Mesothelial cell of epicardium (in vitro differentiated cells): ENCODE measurements at regions not wholly inside any gene's neighbourhood (a gene's known extent, or its start where the extent isn't known, plus 50 kb on each side); places are given as distances from the start of the nearest gene placed in this dataset.

Source experiments
- DNase-seq, 2 experiments: peaks; one replicate each; pipeline ENCODE4 v3.0.0; 2021; ENCODE audit warnings: low spot score in 2 of 2; ENCODE audit not compliant: unreplicated experiment in 2 of 2
- H3K27ac Mint-ChIP-seq: 2 replicates; pipeline ENCODE4 v1.8.0; 2021; ENCODE audit warnings: mixed read lengths
- H3K27me3 Mint-ChIP-seq: 2 replicates; pipeline ENCODE4 v1.8.0; 2021; ENCODE audit warnings: low read depth, mixed read lengths
- H3K36me3 Mint-ChIP-seq: 2 replicates; pipeline ENCODE4 v1.8.0; 2021; ENCODE audit warnings: mixed read lengths
- H3K4me1 Mint-ChIP-seq: 2 replicates; pipeline ENCODE4 v1.8.0; 2021; ENCODE audit warnings: mixed read lengths
- H3K4me3 Mint-ChIP-seq: 2 replicates; pipeline ENCODE4 v1.8.0; 2021; ENCODE audit warnings: mild to moderate bottlenecking, moderate library complexity, mixed read lengths
- H3K9me3 Mint-ChIP-seq: 2 replicates; pipeline ENCODE4 v1.8.0; 2021; ENCODE audit warnings: mixed read lengths
- TF ChIP-seq, protein P1 (sequence below): fragments of 200-600 bp; sonication (generic); IDR thresholded peaks from one replicate; pipeline ENCODE4 v1.5.0; 2021; ENCODE audit warnings: antibody characterized with exemption; ENCODE audit not compliant: unreplicated experiment

DNA sequence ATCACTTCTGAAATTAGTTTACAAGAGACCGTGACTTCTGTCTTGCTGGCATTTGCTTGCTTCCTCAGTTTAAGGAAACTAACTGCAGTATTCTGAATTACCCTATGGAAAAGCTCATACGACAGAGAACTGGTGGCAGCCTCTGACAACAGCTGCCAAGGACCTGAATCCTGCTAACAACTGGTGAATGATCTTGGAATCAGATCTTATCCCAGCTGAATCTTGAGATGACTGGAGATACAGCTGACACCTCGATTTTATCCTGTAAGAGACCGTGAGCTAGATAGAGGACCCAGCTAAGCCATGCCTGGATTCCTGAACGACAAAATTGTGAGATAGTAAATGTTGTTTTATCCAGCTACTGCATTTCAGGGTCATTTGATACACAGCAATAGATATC lies 202.3 kb downstream of the OGFRL1 start:
- H3K4me1 Mint-ChIP-seq = peaks cover 22% of the 10 kb centered on the region
- no peaks in the 10 kb centered on the region for H3K36me3 Mint-ChIP-seq
- DNase-seq = no peak
- TF ChIP-seq, protein P1, sequence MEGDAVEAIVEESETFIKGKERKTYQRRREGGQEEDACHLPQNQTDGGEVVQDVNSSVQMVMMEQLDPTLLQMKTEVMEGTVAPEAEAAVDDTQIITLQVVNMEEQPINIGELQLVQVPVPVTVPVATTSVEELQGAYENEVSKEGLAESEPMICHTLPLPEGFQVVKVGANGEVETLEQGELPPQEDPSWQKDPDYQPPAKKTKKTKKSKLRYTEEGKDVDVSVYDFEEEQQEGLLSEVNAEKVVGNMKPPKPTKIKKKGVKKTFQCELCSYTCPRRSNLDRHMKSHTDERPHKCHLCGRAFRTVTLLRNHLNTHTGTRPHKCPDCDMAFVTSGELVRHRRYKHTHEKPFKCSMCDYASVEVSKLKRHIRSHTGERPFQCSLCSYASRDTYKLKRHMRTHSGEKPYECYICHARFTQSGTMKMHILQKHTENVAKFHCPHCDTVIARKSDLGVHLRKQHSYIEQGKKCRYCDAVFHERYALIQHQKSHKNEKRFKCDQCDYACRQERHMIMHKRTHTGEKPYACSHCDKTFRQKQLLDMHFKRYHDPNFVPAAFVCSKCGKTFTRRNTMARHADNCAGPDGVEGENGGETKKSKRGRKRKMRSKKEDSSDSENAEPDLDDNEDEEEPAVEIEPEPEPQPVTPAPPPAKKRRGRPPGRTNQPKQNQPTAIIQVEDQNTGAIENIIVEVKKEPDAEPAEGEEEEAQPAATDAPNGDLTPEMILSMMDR = no peak
- no peaks in the 10 kb centered on the region for H3K27me3 Mint-ChIP-seq
- H3K4me3 Mint-ChIP-seq = no peak overlapping the region
- H3K27ac Mint-ChIP-seq = peak overlapping the region; percentile 50
- no peaks in the 10 kb centered on the region for H3K9me3 Mint-ChIP-seq

DNA sequence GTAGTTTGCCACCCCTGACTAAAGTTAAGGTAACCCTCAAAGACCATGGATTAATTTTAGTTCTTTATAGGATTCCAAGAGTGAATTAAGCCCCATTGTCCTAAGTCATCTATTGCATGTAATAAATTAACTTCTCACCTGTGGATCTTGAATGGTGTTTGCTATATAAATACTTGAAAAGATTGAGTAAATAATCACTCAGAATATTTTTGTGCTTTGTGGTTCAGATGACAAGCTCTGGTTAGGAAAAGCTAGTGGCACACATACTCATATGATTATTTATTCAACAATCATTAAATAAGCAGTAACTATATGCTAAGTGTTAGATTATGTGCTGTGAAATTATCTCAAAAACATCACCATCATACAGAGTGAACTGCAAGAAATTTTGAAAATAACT lies 203.2 kb downstream of the OGFRL1 start:
- Mint-ChIP-seq H3K36me3 (no peaks in the 10 kb centered on the region), H3K27me3 (no peaks in the 10 kb centered on the region), H3K9me3 (no peaks in the 10 kb centered on the region), H3K4me3 (no peak overlapping the region), H3K4me1 (peaks cover 22% of the 10 kb centered on the region), H3K27ac (no peak overlapping the region)
- no peak for DNase-seq
- TF ChIP-seq, protein P1 = no peak

DNA sequence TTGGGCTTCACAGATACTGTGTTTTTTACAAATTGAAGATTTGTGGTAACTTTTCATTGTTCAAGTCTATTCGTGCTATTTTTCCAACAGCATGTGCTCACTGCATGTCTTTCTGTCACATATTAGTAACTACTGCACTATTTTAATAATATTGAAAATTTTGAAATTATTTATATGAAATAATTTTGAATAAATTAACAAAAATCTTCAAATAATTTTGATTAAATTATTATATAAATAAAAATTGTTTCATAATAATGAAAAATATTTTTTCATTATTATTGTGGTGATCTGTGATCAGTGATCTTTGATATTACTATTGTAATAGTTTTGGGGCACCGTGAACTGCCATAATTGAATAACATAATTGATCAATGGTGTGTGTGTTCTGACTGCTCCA lies 204.1 kb downstream of the OGFRL1 start:
- H3K27ac Mint-ChIP-seq = no peak overlapping the region
- DNase-seq = no peak
- TF ChIP-seq, protein P1 = no peak
- peaks cover 22% of the 10 kb centered on the region for H3K4me1 Mint-ChIP-seq
- no peaks in the 10 kb centered on the region for H3K9me3 Mint-ChIP-seq
- no peaks in the 10 kb centered on the region for H3K27me3 Mint-ChIP-seq
- no peak overlapping the region for H3K4me3 Mint-ChIP-seq
- H3K36me3 Mint-ChIP-seq = no peaks in the 10 kb centered on the region

DNA sequence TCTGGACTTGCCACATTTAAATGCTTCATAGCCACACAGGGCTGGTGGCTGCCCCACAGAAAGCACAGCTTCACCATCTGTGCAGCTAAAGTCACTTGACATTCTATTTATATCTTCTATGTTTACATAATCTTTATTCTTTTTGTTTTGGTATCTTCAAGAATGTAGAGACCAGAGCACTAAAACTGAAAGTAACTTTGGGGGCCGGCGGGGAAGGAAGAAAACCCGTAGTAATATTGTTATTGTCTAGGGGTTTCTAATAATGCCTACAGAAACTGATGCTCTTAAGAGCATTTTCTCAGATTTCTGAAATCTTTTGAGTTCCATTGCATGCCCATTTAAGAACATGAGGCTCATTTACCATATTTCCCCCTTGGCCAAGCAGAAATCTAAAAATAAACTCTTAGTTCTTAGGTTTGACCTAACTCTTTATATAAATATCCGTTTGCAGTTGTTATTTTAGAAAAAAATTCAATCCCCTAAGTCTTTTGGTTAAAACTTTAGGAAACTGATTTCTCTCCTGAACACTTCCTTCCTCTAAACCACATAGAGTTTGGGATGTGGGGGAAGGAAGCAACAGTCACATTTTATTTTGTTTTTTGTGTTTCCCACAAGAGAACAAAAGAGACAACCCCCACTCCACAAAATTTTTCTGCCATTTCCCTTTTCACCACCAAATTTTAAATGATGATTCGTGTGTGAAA lies 207.6 kb downstream of the OGFRL1 start:
- no peaks in the 10 kb centered on the region for H3K9me3 Mint-ChIP-seq
- DNase-seq = no peak
- no peak overlapping the region for H3K27ac Mint-ChIP-seq
- no peaks in the 10 kb centered on the region for H3K27me3 Mint-ChIP-seq
- no peak overlapping the region for H3K4me3 Mint-ChIP-seq
- peaks cover 9% of the 10 kb centered on the region for H3K4me1 Mint-ChIP-seq
- TF ChIP-seq, protein P1 = no peak
- no peaks in the 10 kb centered on the region for H3K36me3 Mint-ChIP-seq

DNA sequence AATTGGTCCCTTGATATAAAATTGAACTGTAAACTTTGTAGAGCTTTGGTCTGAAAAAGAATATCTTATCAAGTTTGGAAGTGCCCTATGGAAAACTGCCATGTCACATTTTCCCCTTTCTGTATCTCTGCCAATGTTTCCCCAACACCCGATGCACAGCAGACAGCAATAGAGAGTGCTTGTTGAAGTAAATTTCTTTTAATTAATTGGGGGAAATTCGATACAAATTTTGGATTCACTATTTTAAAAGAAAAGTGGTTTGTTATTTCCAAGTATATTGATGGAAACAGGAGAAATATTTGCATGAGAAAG lies 208.1 kb downstream of the OGFRL1 start:
- peaks cover 6% of the 10 kb centered on the region for H3K4me1 Mint-ChIP-seq
- TF ChIP-seq, protein P1 = no peak
- H3K27me3 Mint-ChIP-seq = no peaks in the 10 kb centered on the region
- no peak overlapping the region for H3K27ac Mint-ChIP-seq
- no peak overlapping the region for H3K4me3 Mint-ChIP-seq
- no peaks in the 10 kb centered on the region for H3K9me3 Mint-ChIP-seq
- H3K36me3 Mint-ChIP-seq = no peaks in the 10 kb centered on the region
- no peak for DNase-seq

DNA sequence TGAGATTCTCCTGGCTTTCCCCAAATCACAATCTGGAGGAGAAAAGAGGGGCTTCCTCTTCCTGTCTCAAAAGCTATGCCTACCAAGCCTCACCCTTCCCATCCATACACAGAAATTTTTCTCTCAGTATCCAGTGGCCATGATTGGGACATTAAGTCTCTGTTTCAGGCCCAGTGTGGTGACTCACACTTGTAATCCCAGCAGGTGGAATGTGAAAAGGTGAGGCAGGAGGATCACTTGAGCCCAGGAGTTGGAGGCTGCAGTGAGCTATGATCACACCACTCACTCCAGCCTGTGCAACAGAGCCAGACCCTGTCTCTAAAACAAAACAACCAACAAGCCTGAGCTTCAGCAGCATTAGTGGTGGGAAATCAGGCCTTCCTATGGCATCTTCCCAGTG lies 210.0 kb downstream of the OGFRL1 start:
- H3K9me3 Mint-ChIP-seq = no peaks in the 10 kb centered on the region
- no peaks in the 10 kb centered on the region for H3K36me3 Mint-ChIP-seq
- H3K4me3 Mint-ChIP-seq = no peak overlapping the region
- H3K27ac Mint-ChIP-seq = no peak overlapping the region
- TF ChIP-seq, protein P1 = no peak
- H3K4me1 Mint-ChIP-seq = peaks cover 8% of the 10 kb centered on the region
- no peaks in the 10 kb centered on the region for H3K27me3 Mint-ChIP-seq
- DNase-seq = no peak
